WTC11 (cell line): ENCODE measurements at regions not wholly inside any gene's neighbourhood (a gene's known extent, or its start where the extent isn't known, plus 50 kb on each side); places are given as distances from the start of the nearest gene placed in this dataset.

Source experiments
- ATAC-seq: fragments of 200-7000 bp; cut with Tn5 transposase; 2 replicates; pipeline ENCODE4 v1.10.0; 2021; ENCODE audit warnings: mild to moderate bottlenecking, moderate library complexity
- CTCF ChIA-PET: fragments of 300-600 bp; sonication (Branson Sonifier 250); formaldehyde crosslinking; loops from one replicate; lab custom pipeline; 2021; ENCODE audit warnings: antibody characterized with exemption; lab: Charles Lee
- POLR2A ChIA-PET: fragments of 350-600 bp; sonication (Branson Sonifier 250); formaldehyde crosslinking; loops from one replicate; lab custom pipeline; 2021; ENCODE audit warnings: antibody characterized with exemption; lab: Charles Lee
- DNase-seq: peaks from one replicate; pipeline ENCODE4 v3.0.0; 2021; ENCODE audit warnings: low spot score
- H3K27ac Mint-ChIP-seq: 2 replicates; pipeline ENCODE4 v1.8.0; 2021; ENCODE audit warnings: mixed read lengths
- H3K27me3 Mint-ChIP-seq: 2 replicates; pipeline ENCODE4 v1.8.0; 2021; ENCODE audit warnings: low read depth, mild to moderate bottlenecking, moderate library complexity, mixed read lengths
- H3K36me3 Mint-ChIP-seq: 2 replicates; pipeline ENCODE4 v1.8.0; 2021; ENCODE audit warnings: mixed read lengths
- H3K4me1 Mint-ChIP-seq: 2 replicates; pipeline ENCODE4 v1.8.0; 2022; ENCODE audit warnings: mixed read lengths
- H3K4me3 Mint-ChIP-seq: 2 replicates; pipeline ENCODE4 v1.8.0; 2021; ENCODE audit warnings: mild to moderate bottlenecking, moderate library complexity, mixed read lengths
- H3K9me3 Mint-ChIP-seq: 2 replicates; pipeline ENCODE4 v1.8.0; 2021; ENCODE audit warnings: mixed read lengths
- ATF3 ChIP-seq: sonication (generic); formaldehyde crosslinking; conservative IDR thresholded peaks from 2 replicates; pipeline ENCODE4 v1.8.1; 2022; ENCODE audit warnings: mild to moderate bottlenecking, missing genetic modification reagents
- CDX4 ChIP-seq: fragments of 250-450 bp; sonication (Bioruptor Pico); IDR thresholded peaks from 2 replicates; pipeline ENCODE4 v1.9.0; 2021; ENCODE audit warnings: moderate library complexity, mild to moderate bottlenecking, inconsistent platforms, borderline replicate concordance
- E2F4 ChIP-seq: sonication (generic); formaldehyde crosslinking; IDR thresholded peaks from 2 replicates; pipeline ENCODE4 v1.8.1; 2022; ENCODE audit warnings: low read depth, mild to moderate bottlenecking, moderate library complexity, missing genetic modification reagents, borderline replicate concordance
- ETV6 ChIP-seq: sonication (generic); formaldehyde crosslinking; IDR thresholded peaks from 2 replicates; pipeline ENCODE4 v1.8.1; 2022; ENCODE audit warnings: mild to moderate bottlenecking, missing genetic modification reagents
- FOXK1 ChIP-seq: sonication (generic); formaldehyde crosslinking; IDR thresholded peaks from 2 replicates; pipeline ENCODE4 v1.8.0; 2022; ENCODE audit warnings: mild to moderate bottlenecking, moderate library complexity, missing genetic modification reagents
- FOXP1 ChIP-seq: sonication (generic); formaldehyde crosslinking; IDR thresholded peaks from 2 replicates; pipeline ENCODE4 v1.8.0; 2022; ENCODE audit warnings: missing genetic modification reagents, mild to moderate bottlenecking, moderate library complexity, borderline replicate concordance
- GABPB1 ChIP-seq: sonication (generic); formaldehyde crosslinking; IDR thresholded peaks from 2 replicates; pipeline ENCODE4 v1.8.1; 2023; ENCODE audit warnings: mild to moderate bottlenecking, missing genetic modification reagents
- IRF2 ChIP-seq: sonication (generic); formaldehyde crosslinking; IDR thresholded peaks from 2 replicates; pipeline ENCODE4 v1.8.0; 2022; ENCODE audit warnings: low read depth, missing genetic modification reagents, borderline replicate concordance
- MAX ChIP-seq: sonication (generic); formaldehyde crosslinking; IDR thresholded peaks from 2 replicates; pipeline ENCODE4 v1.8.0; 2022; ENCODE audit warnings: mild to moderate bottlenecking, missing genetic modification reagents
- NFYB ChIP-seq: sonication (generic); formaldehyde crosslinking; conservative IDR thresholded peaks from 2 replicates; pipeline ENCODE4 v1.8.0; 2022; ENCODE audit warnings: low read depth, missing genetic modification reagents
- PREB ChIP-seq: sonication (generic); formaldehyde crosslinking; IDR thresholded peaks from 2 replicates; pipeline ENCODE4 v1.8.1; 2022; ENCODE audit warnings: mild to moderate bottlenecking, missing genetic modification reagents, moderate library complexity, borderline replicate concordance
- TEAD1 ChIP-seq: sonication (generic); formaldehyde crosslinking; IDR thresholded peaks from 2 replicates; pipeline ENCODE4 v1.8.0; 2022; ENCODE audit warnings: mild to moderate bottlenecking, missing genetic modification reagents
- ZBTB43 ChIP-seq: sonication (generic); formaldehyde crosslinking; IDR thresholded peaks from 2 replicates; pipeline ENCODE4 v1.8.1; 2023; ENCODE audit warnings: mild to moderate bottlenecking, missing genetic modification reagents
- ZNF232 ChIP-seq: sonication (generic); formaldehyde crosslinking; IDR thresholded peaks from 2 replicates; pipeline ENCODE4 v1.8.0; 2022; ENCODE audit warnings: mild to moderate bottlenecking, missing genetic modification reagents
- ZNF263 ChIP-seq: sonication (generic); formaldehyde crosslinking; IDR thresholded peaks from 2 replicates; pipeline ENCODE4 v1.8.1; 2022; ENCODE audit warnings: low read depth, mild to moderate bottlenecking, moderate library complexity, missing genetic modification reagents
- ZNF281 ChIP-seq: sonication (generic); formaldehyde crosslinking; IDR thresholded peaks from 2 replicates; pipeline ENCODE4 v1.8.0; 2023; ENCODE audit warnings: mild to moderate bottlenecking, missing genetic modification reagents
- ZNF396 ChIP-seq: fragments of 250-450 bp; sonication (Bioruptor Pico); IDR thresholded peaks from 2 replicates; pipeline ENCODE4 v1.8.0; 2021; ENCODE audit warnings: mild to moderate bottlenecking, moderate library complexity, borderline replicate concordance

- Mint-ChIP-seq H3K36me3 (no peaks in the 10 kb centered on the region), H3K4me1 (peaks cover 14% of the 10 kb centered on the region), H3K4me3 (no peak overlapping the region), H3K27me3 (no peaks in the 10 kb centered on the region), H3K9me3 (no peaks in the 10 kb centered on the region), H3K27ac (no peak overlapping the region)
- ATAC-seq = peak; percentile 79
- peak; percentile 59 for DNase-seq
- ChIA-PET POLR2A (no interaction called here), CTCF (interaction anchor here (0.5 to 4.2 kb wide), 2 partner anchors 20 to 656 kb away, joined by 3 to 32 read pairs; no protein-coding TSS in a partner anchor)
- peak; percentile 70; the same call in 1 of the 2 replicates for TF ChIP-seq TEAD1 (CRISPR knock-in tag)
- no peak for TF ChIP-seq ZNF232 (CRISPR knock-in tag)
These were observed 57.5 kb upstream of the RBFOX2 start for GRCh38 chr22:36086170-36086490.

- Mint-ChIP-seq H3K27ac (no peak overlapping the region), H3K9me3 (no peaks in the 10 kb centered on the region), H3K4me3 (no peak overlapping the region), H3K36me3 (no peaks in the 10 kb centered on the region), H3K27me3 (no peaks in the 10 kb centered on the region), H3K4me1 (peaks cover 14% of the 10 kb centered on the region)
- TF ChIP-seq ATF3 (CRISPR knock-in tag) (no peak), ETV6 (CRISPR knock-in tag) (no peak), PREB (CRISPR knock-in tag) (no peak), NFYB (CRISPR knock-in tag) (no peak), MAX (CRISPR knock-in tag) (no peak), ZNF281 (no peak), E2F4 (CRISPR knock-in tag) (no peak), IRF2 (CRISPR knock-in tag) (no peak)
- ATAC-seq (no peak), DNase-seq (no peak)
- ChIA-PET CTCF (interaction anchor here (0.5 to 4.2 kb wide), 5 partner anchors 20 to 655 kb away, joined by 3 to 32 read pairs (median 3); no protein-coding TSS in a partner anchor), POLR2A (interaction anchor here (0.7 kb wide), 1 partner anchor 623 kb away, joined by 3 read pairs; no protein-coding TSS in a partner anchor)
These were observed 57.0 kb upstream of the RBFOX2 start for GRCh38 chr22:36085476-36086169.

GRCh38 chr22:36084717-36085116 lies 56.1 kb upstream of the RBFOX2 start:
- DNase-seq = no peak
- Mint-ChIP-seq H3K4me1 (peaks cover 14% of the 10 kb centered on the region), H3K4me3 (no peak overlapping the region), H3K27ac (no peak overlapping the region), H3K27me3 (no peaks in the 10 kb centered on the region), H3K9me3 (no peaks in the 10 kb centered on the region), H3K36me3 (no peaks in the 10 kb centered on the region)
- POLR2A ChIA-PET = no interaction called here
- no peak for ATAC-seq
- CTCF ChIA-PET = interaction anchor here (0.8 to 4.2 kb wide), 2 partner anchors 19 to 169 kb away, joined by 3 to 32 read pairs; no protein-coding TSS in a partner anchor
- TF ChIP-seq FOXP1 (no peak), ZBTB43 (CRISPR knock-in tag) (no peak), ZNF263 (CRISPR knock-in tag) (no peak), ZNF396 (no peak), ZNF281 (no peak), FOXK1 (CRISPR knock-in tag) (no peak), GABPB1 (no peak), ETV6 (CRISPR knock-in tag) (no peak), PREB (CRISPR knock-in tag) (no peak), CDX4 (CRISPR knock-in tag) (no peak)
